Breast epithelium (tissue), 3 donors: ENCODE measurements at regions not wholly inside any gene's neighbourhood (a gene's known extent, or its start where the extent isn't known, plus 50 kb on each side); places are given as distances from the start of the nearest gene placed in this dataset.

Experiments used
- CTCF ChIP-seq, 3 donors: fragments of 450-650 bp; IDR thresholded peaks; one replicate each; pipeline ENCODE4 v1.5.1; 2016 to 2017; ENCODE audit warnings: antibody characterized with exemption in 3 of 3, mild to moderate bottlenecking in 3 of 3, moderate library complexity in 3 of 3
- POLR2A ChIP-seq: fragments of 450-650 bp; IDR thresholded peaks from one replicate; pipeline ENCODE4 v1.6.1; 2016; ENCODE audit warnings: antibody characterized with exemption, mild to moderate bottlenecking, moderate library complexity
- POLR2AphosphoS5 ChIP-seq, 3 donors: sonication (generic); formaldehyde crosslinking; IDR thresholded peaks; one replicate each; pipeline ENCODE4 v1.6.1; 2017; ENCODE audit warnings: antibody characterized with exemption in 3 of 3

- TF ChIP-seq CTCF (IDR thresholded peaks at IDR 0.05) (no peak), POLR2A (no peak), POLR2AphosphoS5 (IDR thresholded peaks at IDR 0.05) (no peak)
Observed at GRCh38 chr7:66564045-66564444, 64.6 kb upstream of the KCTD7 start.
